Tongue (tissue), 1 donor: ENCODE measurements at regions not wholly inside any gene's neighbourhood (a gene's known extent, or its start where the extent isn't known, plus 50 kb on each side); places are given as distances from the start of the nearest gene placed in this dataset.

Experiments used
- DNase-seq: peaks from one replicate; pipeline ENCODE4 v3.0.0-alpha.2; 2015

DNA sequence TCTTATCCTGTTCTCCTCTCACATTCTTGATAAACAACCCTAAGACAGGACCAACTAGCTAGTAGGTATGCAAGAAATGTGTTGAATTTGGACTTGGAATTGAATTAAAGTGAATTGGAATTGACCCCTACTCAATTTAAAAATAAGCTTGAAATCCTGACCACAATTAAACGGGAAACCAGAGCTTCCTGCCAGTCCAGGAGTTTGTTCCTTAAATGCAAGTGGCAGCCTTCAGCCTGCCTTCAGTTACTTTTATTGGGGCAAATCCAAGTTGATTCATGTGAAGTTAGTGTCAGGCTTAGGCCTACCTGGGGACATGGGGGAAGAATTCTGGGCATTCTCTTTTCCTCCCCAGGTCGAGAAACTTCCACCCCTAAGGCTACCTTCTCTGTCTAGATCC is 457.6 kb downstream of the BCL11A start:
- DNase-seq = no peak

DNA sequence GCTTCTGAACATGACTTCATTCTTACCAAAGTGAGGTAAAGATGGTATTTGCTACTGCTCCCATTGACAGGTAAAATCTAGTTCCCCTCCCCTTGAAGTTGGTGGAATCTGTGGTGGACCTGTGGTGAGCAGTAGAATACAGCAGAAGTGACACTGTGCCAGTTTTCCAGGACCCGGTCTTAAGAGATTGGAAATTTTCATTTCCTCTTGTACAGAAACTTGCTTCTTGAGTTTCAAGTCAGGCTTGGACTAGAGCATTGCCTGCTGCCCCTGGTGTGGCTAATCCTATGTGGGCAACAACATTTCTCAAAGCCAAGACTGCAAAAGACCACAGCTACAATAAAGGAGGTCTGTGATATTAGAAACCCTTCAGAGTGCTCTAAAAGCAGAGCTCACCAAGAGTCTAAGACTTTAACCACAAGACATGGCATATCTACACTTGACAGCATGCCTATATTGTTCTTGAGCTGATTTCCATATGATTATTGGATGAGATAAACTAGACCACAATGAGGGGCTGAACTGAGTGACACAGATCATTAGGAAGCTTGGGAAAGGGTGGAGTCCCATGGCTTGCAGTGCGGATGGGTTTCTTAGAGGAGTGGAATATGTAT is 458.1 kb downstream of the BCL11A start:
- no peak for DNase-seq

DNA sequence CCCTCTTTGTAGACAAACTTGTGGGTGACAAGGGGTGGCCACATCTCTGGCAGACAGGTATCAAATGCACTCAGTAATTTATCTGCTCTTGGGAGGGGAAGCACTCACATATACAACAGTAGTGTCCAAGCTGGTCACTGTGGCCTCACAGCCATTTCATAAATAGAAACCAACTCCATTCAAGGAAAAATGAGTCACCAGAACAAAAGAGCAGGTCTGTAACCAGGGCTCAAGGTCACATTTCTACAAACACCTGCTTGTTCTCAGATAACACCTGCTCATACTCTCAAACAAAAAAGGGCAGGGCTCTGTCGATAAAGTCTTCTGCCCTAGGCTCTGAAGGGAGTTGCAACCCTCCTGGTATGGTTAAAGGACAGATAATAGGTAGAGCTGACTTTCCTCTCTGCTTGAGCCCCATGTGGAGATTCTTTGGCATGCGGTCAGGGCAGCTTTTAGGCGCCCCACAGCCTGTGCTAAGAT is 459.0 kb downstream of the BCL11A start:
- DNase-seq = no peak

DNA sequence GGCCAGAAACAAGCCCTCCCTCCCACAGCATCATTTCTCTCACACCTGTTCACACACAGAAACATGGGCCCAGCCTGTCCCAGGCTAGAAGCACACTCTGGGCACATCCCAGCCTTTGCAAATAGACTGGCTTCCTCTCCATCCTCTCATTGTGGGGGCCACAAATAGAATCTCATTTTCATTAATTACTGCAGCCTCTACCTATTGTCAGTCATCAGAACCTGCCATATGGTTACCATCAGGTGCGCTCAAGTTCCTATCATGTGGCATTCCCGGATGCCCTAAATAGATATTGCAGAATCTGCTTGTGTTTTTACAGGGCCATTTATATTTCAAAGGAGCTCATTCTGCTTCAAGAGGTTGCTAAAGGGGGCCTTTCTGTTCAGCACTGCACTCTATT is 460.7 kb downstream of the BCL11A start:
- no peak for DNase-seq

DNA sequence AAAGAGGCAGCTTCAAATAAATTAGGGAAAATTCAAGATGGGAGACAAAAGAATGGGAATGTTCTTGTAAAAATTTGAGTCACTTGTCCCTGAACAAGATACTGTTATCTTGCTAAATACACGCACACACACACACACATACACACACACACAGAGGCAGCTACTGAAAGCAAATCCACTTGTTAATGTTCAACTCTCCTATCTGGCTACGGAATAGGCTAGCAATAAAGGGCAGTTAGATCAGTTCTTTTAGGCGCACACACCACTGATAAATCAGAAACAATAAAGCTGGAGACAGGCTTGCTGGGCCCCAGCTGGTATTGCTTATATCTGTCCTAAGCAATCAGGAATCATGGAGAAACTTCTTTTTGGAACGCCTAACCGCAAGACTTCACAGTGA is 461.6 kb downstream of the BCL11A start:
- DNase-seq = no peak

DNA sequence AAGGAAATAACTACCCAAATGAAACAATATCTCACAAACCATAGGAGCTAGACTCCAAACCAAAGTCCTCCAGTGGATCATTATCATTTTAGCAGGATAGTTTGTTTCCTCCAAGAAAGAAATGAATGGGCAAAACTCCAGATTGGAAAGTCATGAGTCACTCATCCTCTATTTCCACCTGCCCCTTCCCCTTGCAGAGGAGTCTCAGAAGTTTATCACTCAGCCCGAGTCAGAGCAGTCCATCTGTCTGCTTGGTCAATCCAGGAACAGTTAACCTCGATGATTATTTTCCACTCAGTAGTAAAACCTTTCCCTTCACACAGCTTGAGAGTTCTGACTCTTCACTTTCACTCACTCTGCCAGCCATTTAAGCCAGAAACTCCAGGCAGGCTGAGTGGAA is 462.2 kb downstream of the BCL11A start:
- no peak for DNase-seq

DNA sequence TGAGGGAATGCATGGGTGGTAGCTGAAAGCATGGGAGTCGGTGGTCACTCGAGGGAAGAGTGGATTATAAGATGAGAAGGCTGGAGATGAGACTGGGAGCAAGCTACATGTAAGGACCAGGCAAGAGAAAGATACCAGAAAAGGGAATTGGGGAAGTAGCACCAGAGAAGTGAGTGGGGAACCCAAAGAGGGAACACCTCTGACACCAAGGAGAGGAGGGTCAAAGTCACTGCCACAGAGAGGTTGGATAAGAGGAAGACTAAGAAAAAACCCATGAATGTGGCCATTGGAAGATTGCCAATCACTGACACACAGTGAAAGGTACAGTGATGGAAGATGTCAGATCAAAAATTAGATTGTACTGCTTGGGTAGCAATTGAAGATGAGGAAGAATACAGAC is 473.9 kb downstream of the BCL11A start:
- DNase-seq = no peak

DNA sequence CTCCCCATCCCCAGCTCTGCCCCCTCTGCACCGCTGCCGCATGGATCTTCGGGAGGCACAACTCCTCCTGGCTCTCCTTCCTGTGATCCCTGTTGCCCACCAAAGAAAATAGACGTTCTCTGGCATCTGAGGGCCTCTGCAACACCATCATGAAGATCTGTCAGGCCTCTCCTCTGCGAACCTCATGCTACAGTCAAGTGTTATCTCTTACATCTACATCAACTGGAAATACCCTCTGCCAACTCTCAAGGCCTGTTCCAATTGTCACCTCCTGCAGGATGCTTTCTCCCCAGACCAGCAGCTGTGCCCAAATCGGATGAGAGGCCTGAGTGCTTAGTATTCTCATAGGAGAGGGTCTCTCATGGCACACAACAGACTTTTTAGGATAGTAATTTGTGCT is 478.4 kb downstream of the BCL11A start:
- DNase-seq = no peak

DNA sequence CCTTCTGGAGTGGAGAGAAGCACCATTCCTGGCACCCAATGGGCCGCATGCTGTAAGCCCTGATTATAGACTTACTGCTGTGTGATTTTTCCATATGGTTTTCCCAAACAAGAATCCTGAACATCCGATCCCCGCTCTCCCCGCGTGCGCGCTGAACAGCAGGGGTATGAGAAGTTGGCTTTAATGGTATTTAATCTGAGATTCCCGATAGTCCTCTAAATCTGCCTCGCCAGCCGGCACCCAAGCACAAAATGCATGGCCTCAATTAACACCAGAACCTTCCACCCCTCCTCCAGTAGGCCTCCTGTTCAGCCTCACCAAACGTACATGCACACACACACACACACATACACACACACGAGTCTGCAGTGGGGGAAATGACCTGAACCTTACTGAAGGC is 480.3 kb downstream of the BCL11A start:
- no peak for DNase-seq

DNA sequence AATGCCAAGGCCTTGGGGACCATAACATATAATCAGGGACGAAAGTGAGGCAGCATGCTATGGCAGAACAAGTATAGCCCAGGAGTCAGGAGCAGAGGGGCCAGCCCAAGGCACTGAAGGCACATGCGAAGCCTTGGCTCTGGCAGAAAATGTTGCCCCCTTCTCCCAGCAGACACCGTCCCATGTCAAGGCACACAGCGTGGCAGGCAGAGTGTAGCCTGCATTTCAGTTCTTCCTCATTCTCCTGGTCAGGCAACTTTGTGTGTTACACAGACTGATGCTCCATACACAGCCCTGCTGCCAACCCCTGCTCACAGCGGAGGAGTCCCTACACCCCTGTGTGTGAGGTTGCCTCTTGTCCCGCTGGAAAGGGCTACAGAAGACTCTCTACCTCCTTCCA is 480.8 kb downstream of the BCL11A start:
- DNase-seq = no peak

DNA sequence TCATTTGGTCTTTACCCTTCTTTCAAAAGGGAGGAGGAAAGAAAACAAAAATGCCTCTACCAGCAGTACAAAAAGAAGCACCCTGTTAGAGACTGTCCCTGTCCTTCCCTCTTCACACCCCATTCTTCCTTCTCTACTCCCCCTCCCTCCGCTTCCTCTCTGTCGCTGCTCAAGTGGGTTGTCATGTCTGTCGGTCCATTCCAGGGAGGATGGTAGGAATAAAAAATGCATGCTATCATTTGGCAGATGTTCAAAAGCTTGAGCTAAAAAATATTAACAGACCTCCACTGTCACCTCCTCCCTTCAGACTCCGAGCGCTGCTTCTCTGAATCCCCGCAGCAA is 482.0 kb downstream of the BCL11A start:
- DNase-seq = no peak

DNA sequence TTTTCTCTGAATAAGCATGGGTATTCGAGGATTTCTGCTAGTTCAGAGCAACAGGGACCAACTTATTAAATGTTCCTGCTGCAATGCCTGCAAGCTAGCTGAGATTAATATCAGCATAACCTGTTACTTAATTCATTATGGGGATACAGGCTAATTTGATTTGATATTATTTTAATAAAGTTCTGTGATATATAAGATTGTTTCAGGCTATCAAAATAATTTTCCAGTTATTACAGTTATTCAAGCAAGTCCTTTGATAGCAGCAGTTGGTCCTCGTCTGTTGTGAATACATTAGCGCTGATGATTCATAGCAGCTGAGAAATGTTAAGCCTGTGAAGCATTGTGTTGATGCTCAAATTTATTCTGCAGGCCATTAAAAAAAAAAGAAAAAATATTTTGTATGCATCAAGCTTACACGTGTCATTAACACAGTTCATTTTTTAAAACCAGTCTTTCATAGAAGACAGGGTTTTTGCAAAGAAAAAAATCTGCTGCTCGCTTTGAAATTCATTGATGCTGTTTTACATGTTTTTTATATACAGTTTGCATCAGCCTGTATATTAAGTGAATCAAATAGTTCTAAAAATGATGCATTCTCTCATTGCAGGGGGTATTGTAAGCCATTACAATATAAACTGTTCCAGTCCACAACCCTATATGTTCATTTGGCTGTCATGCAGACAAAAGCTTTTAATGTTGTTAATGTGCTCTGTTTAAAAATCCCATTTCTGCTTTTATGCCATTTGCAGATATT is 482.5 kb downstream of the BCL11A start:
- peak; percentile 74 for DNase-seq

DNA sequence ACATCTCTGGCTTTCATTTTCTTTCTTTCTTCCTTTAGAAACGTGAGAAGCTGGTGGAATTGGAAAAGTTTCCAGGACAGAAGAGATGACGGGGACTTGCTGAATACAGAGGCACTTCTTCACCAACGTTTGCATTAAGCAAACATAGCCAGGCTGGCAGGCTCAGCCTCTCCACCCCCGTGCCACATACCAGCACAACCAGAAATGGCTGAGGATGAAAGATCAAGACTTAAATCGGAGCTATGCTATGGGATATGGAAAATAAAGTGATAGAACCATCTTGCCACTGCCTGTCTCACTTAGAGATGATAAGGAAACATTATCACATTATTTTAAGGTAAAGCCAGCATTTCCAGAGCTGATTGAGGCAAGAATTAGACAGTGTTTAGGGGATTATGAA is 483.3 kb downstream of the BCL11A start:
- peak; percentile 43 for DNase-seq

DNA sequence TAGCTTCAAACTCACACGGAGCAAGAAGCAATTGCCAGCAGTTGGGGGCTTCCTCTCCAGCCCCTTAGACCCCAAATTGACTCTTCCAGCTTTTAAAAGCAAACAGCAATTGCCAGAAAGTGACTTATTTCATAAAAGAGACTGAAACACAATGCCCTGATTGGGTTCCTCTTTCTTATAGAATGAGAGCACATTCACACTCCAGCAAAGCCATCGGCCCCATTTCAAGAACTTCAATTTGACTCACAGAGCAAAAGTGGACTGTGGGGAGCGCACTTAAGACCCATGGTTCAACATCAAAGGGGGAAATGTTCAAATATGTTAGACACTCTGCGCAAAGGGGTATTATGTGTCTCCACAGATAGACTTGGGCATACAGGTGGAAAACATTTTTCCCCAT is 484.7 kb downstream of the BCL11A start:
- no peak for DNase-seq

DNA sequence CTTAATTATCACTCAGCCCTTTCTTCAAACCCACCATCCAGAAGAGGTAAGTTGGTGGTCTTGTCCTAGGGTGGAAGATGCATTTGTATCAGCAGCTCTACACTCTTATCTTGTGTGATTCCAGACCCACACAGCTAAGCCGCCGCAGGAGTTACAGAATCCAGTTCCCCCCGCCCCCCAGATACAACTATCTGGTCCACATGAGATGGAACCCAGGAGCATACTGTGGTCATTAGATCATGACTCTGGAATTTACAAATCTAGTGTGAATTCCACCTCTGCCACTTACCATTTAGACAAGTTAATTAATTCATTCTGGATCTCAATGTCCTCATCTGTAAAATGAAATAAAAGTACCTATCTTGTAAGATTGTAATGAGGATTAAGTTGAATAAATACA is 486.4 kb downstream of the BCL11A start:
- DNase-seq = no peak

DNA sequence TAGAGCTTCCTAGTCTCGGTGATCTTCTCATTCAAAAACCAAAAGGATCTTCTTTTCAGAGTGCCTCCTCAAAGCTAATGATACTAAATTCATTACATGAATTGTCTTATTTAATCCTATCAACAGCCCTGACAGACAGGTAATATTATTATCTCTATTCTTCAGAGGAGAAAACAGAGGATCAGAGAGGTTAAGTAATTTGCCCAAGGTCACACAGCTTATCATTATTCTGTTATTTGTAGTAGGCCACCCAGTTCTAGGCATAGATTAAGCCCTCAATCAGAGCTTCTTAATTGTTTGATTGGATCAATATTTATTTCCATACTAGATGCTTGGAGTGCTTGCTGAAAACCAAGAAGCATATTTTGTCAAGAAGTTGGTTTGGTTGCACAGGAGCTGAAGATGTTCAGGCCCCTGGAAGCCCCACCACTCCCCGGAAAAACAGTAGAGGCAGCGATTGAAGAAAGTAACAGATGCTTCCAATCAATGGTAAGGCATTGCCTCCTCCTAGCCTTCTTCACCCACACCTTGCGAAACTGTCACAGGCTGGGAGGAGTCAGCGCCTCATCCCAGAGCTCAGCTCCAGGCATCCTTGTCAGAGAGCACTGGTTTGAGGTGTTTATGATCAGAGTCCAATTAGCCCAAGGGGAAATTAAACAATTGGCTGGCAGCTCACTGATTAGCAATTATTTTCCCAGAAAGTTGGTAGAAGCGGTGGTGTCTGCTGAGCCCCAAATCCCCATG is 487.2 kb downstream of the BCL11A start:
- no peak for DNase-seq

DNA sequence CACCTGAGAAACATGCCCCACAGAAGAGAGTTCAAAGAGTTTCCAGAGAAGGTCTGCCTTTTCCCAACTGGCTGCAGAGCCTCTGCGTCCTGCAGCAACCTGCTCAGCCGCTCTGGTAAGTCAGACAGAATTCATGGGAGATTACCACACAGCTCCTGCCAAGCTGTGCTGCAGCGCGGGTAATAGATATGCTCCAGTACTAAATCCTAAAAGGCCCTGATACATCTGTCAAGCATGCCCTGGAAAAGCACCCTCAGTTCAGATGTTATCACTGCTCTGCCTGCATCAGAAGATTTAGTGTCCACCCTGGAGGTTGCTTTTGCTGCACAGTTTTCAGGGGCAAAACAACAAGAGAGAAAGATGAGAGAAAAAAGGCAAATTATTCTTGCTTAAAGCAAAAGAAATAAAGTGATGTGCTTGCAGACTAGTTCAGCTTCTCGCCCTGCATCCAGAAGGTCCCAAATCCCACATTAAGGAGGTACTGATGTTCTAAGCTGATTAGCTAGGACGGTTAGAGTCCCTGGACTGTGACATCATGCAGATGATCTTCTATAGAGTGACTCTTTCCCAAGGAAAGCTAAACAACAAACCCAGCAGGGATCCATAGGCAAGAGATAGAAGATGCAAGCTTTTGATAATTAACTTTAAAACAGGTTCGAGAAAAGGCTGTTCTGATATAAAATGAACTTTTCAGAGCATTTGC is 488.6 kb downstream of the BCL11A start:
- DNase-seq = peak; percentile 58

DNA sequence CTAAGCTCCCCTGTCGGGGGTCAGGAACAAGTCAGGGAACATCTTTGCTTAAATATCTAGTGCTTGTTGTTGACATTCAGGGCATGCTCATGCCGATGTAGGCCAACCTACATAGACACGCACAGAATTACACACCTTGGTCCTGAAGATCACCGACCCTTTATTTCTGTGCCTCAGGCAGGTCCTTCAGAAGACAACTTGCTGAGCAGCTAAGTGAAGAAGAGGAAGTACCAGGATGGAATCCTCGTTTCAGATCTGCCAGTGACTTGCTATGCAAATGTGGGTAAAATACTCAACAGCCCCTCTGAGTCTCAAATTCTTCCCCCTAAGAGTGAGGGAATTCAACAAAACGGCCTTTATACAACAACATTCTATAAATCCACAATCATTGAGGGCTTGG is 494.7 kb downstream of the BCL11A start:
- DNase-seq = no peak

DNA sequence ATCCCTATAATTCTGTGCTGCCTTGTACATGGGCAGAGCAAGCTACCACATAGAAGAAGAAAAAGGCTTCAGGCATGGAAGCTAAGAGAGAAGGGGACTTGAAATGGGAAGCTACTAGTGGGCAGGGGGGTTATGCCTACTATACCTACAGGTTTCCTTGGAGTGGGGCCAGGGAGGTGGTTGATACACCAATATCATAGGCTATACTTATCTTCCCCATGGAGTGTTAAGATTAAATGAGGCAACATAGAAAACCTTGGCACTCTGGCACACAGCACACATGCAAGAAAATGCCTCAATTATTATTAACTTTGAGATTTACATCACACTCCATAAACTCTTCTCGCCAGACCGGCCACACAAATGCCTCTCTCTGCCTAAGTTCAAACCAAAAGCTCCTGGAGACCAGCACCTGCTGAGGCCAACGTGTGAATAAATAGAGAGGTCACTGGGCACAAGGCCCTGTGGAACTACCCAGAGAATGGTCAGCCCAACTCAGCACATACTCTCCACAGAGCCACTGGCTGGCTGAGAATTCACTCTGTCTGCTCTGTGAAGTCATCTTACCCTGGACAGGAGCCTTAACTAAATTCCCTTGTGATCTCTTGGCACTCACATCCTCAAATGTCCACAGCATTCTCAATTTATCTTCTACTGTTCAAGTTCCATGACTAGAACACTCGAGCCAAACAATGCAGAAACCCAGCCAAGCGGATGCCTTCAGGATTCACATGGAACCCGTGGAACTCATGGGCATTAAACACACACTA is 498.7 kb downstream of the BCL11A start:
- DNase-seq = peak; percentile 67

DNA sequence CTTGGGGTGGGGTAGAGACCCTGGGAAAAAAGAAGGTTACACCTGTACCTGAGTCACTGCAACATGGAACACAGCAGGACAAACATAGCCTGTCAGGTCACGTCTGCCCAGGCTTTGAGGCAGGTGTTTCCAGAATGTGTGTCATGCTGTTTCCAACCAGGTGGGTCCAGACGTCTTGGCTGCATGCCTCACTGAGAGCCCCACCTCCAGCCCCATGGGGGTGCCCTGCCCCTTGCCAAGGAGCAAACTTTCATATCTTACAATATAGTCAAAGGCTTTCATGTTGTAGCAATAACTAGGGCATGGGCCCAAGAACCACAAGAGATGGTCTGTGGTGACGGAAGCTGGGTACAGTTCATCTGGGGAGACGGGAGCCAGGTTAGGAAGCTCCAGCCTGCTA is 499.7 kb downstream of the BCL11A start:
- peak; percentile 48 for DNase-seq

DNA sequence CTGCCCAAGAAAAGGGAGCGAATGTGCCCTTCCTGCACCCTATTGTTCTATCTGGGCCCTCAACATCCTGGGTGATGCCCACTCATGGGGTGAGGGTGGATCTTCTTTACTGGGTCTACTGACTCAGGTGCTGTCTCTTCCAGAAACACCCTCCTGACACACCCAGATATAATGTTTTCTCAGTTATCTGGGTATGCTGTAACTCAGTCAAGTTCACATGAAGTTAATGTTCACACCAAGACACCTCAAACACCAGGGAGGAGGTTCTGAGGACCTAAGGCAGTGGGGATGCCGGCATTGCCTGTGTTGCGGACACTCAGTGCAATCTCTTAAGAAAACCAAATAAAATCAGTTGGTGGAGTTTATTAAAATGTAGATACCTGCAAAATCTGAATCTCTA is 500.9 kb downstream of the BCL11A start:
- no peak for DNase-seq

DNA sequence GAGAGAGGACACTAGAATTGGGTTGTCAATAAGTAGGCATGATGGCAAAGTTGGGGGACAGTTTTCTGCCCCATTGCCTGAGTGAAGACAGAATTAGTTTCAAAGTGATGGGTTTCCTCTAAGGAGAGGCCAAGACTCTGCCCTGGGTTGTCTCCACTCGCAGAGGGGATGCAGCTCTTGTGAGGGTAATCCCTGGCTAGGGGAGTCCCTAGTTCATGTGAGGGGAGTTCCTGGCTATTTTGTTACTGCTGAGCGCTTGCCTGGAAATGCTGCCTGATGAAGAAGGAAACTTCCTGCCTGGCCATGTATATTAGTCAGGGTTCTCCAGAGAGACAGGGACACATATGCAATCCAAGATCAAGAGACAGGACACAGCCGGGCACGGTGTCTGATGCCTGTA is 501.5 kb downstream of the BCL11A start:
- DNase-seq = no peak
